ENCODE measurements at regions not wholly inside any gene's neighbourhood (a gene's known extent, or its start where the extent isn't known, plus 50 kb on each side); places are given as distances from the start of the nearest gene placed in this dataset.

DNA sequence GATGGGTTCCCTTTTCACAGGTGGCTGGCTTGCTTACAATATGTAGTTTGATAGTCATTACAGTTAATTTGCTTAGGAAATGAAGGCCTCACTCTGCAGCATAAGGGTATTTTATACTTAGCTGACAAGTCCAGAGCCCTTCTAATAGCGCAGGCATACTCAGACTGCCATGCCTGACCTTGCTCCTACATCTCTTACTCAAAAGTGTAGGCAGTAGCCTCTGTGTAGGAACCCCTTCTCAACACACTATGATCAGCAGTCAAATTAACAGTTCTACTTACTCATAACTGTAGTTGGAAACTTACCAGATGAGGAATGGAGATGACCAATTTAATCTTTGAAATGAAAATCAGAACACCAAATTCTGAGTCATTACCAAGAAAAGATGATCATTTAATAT is 373.5 kb downstream of the TBC1D32 start:
- H2AFZ ChIP-seq (ENCODE audit: low read length), result no peak overlapping the region
- H3K27ac ChIP-seq (ENCODE audit: low read depth, low read length, poor library complexity, severe bottlenecking), result no peak overlapping the region
- TF ChIP-seq EZH2phosphoT487 (IDR thresholded peaks at IDR 0.05; ENCODE audit: borderline replicate concordance, low read depth, low read length), result no peak
- TF ChIP-seq, protein P1, sequence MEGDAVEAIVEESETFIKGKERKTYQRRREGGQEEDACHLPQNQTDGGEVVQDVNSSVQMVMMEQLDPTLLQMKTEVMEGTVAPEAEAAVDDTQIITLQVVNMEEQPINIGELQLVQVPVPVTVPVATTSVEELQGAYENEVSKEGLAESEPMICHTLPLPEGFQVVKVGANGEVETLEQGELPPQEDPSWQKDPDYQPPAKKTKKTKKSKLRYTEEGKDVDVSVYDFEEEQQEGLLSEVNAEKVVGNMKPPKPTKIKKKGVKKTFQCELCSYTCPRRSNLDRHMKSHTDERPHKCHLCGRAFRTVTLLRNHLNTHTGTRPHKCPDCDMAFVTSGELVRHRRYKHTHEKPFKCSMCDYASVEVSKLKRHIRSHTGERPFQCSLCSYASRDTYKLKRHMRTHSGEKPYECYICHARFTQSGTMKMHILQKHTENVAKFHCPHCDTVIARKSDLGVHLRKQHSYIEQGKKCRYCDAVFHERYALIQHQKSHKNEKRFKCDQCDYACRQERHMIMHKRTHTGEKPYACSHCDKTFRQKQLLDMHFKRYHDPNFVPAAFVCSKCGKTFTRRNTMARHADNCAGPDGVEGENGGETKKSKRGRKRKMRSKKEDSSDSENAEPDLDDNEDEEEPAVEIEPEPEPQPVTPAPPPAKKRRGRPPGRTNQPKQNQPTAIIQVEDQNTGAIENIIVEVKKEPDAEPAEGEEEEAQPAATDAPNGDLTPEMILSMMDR (conservative IDR thresholded peaks at IDR 0.05; ENCODE audit: low read length), result no peak
- no peak overlapping the region for H3K4me2 ChIP-seq (ENCODE audit: low read length)
- intact Hi-C loops (cut with micrococcal nuclease; ENCODE audit: unreplicated experiment), result no loop called here
- ChIA-PET POLR2A (interaction anchor here (1.7 kb wide), 1 partner anchor 18 kb away, joined by 3 read pairs; no protein-coding TSS in a partner anchor), CTCF (ENCODE audit: unreplicated experiment) (no interaction called here)
- H3K9me3 ChIP-seq (ENCODE audit: low read length), result no peaks in the 10 kb centered on the region
- no peaks in the 10 kb centered on the region for H3K79me2 ChIP-seq (ENCODE audit: insufficient read depth, low read depth, low read length)
- no peaks in the 10 kb centered on the region for H3K4me1 ChIP-seq (ENCODE audit: insufficient read depth, low read length, poor library complexity, severe bottlenecking)
- no peaks in the 10 kb centered on the region for H3K36me3 ChIP-seq (ENCODE audit: insufficient read depth, low read length)
- no peaks in the 10 kb centered on the region for H4K20me1 ChIP-seq (ENCODE audit: insufficient read depth, low read length)
- no peaks in the 10 kb centered on the region for H3K9me2 ChIP-seq (ENCODE audit: insufficient read depth, low read length)
- DNase-seq (ENCODE audit: low spot score), result no peak
- no peak overlapping the region for H3K4me3 ChIP-seq (ENCODE audit: low read depth, low read length, poor library complexity, severe bottlenecking)
- BruUV-seq (replicated peaks), result no TSS peak

DNA sequence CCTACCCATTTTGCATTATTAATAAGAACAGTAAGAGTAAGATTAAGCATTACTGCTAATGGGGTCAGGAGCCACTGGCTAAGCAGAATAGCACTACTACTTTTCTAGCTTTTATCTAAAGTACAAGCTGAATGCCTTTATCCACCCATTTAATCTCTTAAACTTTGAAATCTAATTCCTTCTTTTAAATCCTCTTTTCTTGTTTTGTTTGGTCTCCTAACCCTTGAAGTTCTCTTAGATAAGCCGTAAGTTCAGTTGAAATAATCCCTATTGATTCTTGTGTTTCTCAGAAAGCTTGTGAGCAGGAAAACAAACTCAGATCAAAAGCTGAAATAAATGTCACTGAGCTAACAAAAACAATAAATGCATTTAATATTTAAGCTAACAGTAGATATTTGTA is 380.2 kb downstream of the TBC1D32 start:
- H3K36me3 ChIP-seq (ENCODE audit: insufficient read depth, low read length), result no peaks in the 10 kb centered on the region
- H3K79me2 ChIP-seq (ENCODE audit: insufficient read depth, low read depth, low read length), result no peaks in the 10 kb centered on the region
- H3K4me2 ChIP-seq (ENCODE audit: low read length), result no peak overlapping the region
- intact Hi-C loops (cut with micrococcal nuclease; ENCODE audit: unreplicated experiment), result no loop called here
- H3K9me2 ChIP-seq (ENCODE audit: insufficient read depth, low read length), result no peaks in the 10 kb centered on the region
- H3K9me3 ChIP-seq (ENCODE audit: low read length), result no peaks in the 10 kb centered on the region
- no peaks in the 10 kb centered on the region for H3K4me1 ChIP-seq (ENCODE audit: insufficient read depth, low read length, poor library complexity, severe bottlenecking)
- no TSS peak for BruUV-seq (replicated peaks)
- no peaks in the 10 kb centered on the region for H4K20me1 ChIP-seq (ENCODE audit: insufficient read depth, low read length)
- H3K4me3 ChIP-seq (ENCODE audit: low read depth, low read length, poor library complexity, severe bottlenecking), result no peak overlapping the region
- TF ChIP-seq EZH2phosphoT487 (IDR thresholded peaks at IDR 0.05; ENCODE audit: borderline replicate concordance, low read depth, low read length), result no peak
- TF ChIP-seq, protein P1 (conservative IDR thresholded peaks at IDR 0.05; ENCODE audit: low read length), result no peak
- no peak overlapping the region for H2AFZ ChIP-seq (ENCODE audit: low read length)
- DNase-seq (ENCODE audit: low spot score), result no peak
- ChIA-PET POLR2A (interaction anchor here (1.1 kb wide), 1 partner anchor 11 kb away, joined by 3 read pairs; no protein-coding TSS in a partner anchor), CTCF (ENCODE audit: unreplicated experiment) (no interaction called here)
- H3K27ac ChIP-seq (ENCODE audit: low read depth, low read length, poor library complexity, severe bottlenecking), result no peak overlapping the region

- no peak overlapping the region for H3K27ac ChIP-seq (ENCODE audit: low read depth, low read length, poor library complexity, severe bottlenecking)
- no peaks in the 10 kb centered on the region for H3K36me3 ChIP-seq (ENCODE audit: insufficient read depth, low read length)
- H3K79me2 ChIP-seq (ENCODE audit: insufficient read depth, low read depth, low read length), result no peaks in the 10 kb centered on the region
- no peak overlapping the region for H3K4me3 ChIP-seq (ENCODE audit: low read depth, low read length, poor library complexity, severe bottlenecking)
- no peak overlapping the region for H3K4me2 ChIP-seq (ENCODE audit: low read length)
- TF ChIP-seq, protein P1 (conservative IDR thresholded peaks at IDR 0.05; ENCODE audit: low read length), result no peak
- no peak for TF ChIP-seq EZH2phosphoT487 (IDR thresholded peaks at IDR 0.05; ENCODE audit: borderline replicate concordance, low read depth, low read length)
- BruUV-seq (replicated peaks), result no TSS peak
- no peaks in the 10 kb centered on the region for H3K9me2 ChIP-seq (ENCODE audit: insufficient read depth, low read length)
- ChIA-PET CTCF (ENCODE audit: unreplicated experiment) (no interaction called here), POLR2A (no interaction called here)
- H4K20me1 ChIP-seq (ENCODE audit: insufficient read depth, low read length), result no peaks in the 10 kb centered on the region
- H3K9me3 ChIP-seq (ENCODE audit: low read length), result no peaks in the 10 kb centered on the region
- H3K4me1 ChIP-seq (ENCODE audit: insufficient read depth, low read length, poor library complexity, severe bottlenecking), result no peaks in the 10 kb centered on the region
- H2AFZ ChIP-seq (ENCODE audit: low read length), result no peak overlapping the region
- no peak for DNase-seq (ENCODE audit: low spot score)
- intact Hi-C loops (cut with micrococcal nuclease; ENCODE audit: unreplicated experiment), result no loop called here
Measured at GRCh38 chr6:120951258-120951657, 383.0 kb downstream of the TBC1D32 start.
